ENCODE measurements at regions not wholly inside any gene's neighbourhood (a gene's known extent, or its start where the extent isn't known, plus 50 kb on each side); places are given as distances from the start of the nearest gene placed in this dataset.

GRCh38 chr3:78313332-78313731 lies 1273.4 kb downstream of the ROBO2 start:
- no peak for DNase-seq (ENCODE audit: low spot score)
- H3K4me1 Mint-ChIP-seq (ENCODE audit: low read depth), result no peaks in the 10 kb centered on the region
- no peaks in the 10 kb centered on the region for H3K27me3 Mint-ChIP-seq (ENCODE audit: low read depth)
- no peak for TF ChIP-seq CTCF (IDR thresholded peaks at IDR 0.05)
- no peak overlapping the region for H3K27ac Mint-ChIP-seq (ENCODE audit: unreplicated experiment)
- H3K36me3 Mint-ChIP-seq (ENCODE audit: low read depth), result no peaks in the 10 kb centered on the region
- no peak overlapping the region for H3K4me3 Mint-ChIP-seq (ENCODE audit: unreplicated experiment)
- peaks cover 3% of the 10 kb centered on the region for H3K9me3 Mint-ChIP-seq (ENCODE audit: low read depth)

GRCh38 chr3:78314327-78314726 lies 1274.4 kb downstream of the ROBO2 start:
- H3K4me3 Mint-ChIP-seq (ENCODE audit: unreplicated experiment), result no peak overlapping the region

GRCh38 chr3:78317774-78318173 lies 1277.9 kb downstream of the ROBO2 start:
- H3K27ac Mint-ChIP-seq (ENCODE audit: unreplicated experiment), result no peak overlapping the region
- H3K36me3 Mint-ChIP-seq (ENCODE audit: low read depth), result no peaks in the 10 kb centered on the region
- TF ChIP-seq CTCF (IDR thresholded peaks at IDR 0.05), result no peak
- H3K27me3 Mint-ChIP-seq (ENCODE audit: low read depth), result no peaks in the 10 kb centered on the region
- no peaks in the 10 kb centered on the region for H3K4me1 Mint-ChIP-seq (ENCODE audit: low read depth)
- no peak overlapping the region for H3K4me3 Mint-ChIP-seq (ENCODE audit: unreplicated experiment)
- no peak for DNase-seq (ENCODE audit: low spot score)
- peaks cover 7% of the 10 kb centered on the region for H3K9me3 Mint-ChIP-seq (ENCODE audit: low read depth)

More at GRCh38 chr3:78314327-78314726, 1274.4 kb downstream of the ROBO2 start:
- no peak overlapping the region for H3K27ac Mint-ChIP-seq (ENCODE audit: unreplicated experiment)
- no peaks in the 10 kb centered on the region for H3K27me3 Mint-ChIP-seq (ENCODE audit: low read depth)
- no peak for TF ChIP-seq CTCF (IDR thresholded peaks at IDR 0.05)
- no peaks in the 10 kb centered on the region for H3K36me3 Mint-ChIP-seq (ENCODE audit: low read depth)
- no peaks in the 10 kb centered on the region for H3K4me1 Mint-ChIP-seq (ENCODE audit: low read depth)
- DNase-seq (ENCODE audit: low spot score), result no peak
- peaks cover 5% of the 10 kb centered on the region for H3K9me3 Mint-ChIP-seq (ENCODE audit: low read depth)

GRCh38 chr3:78322780-78323179 lies 1282.9 kb downstream of the ROBO2 start:
- no peak for DNase-seq (ENCODE audit: low spot score)
- peaks cover 5% of the 10 kb centered on the region for H3K27me3 Mint-ChIP-seq (ENCODE audit: low read depth)
- H3K27ac Mint-ChIP-seq (ENCODE audit: unreplicated experiment), result no peak overlapping the region
- no peak overlapping the region for H3K4me3 Mint-ChIP-seq (ENCODE audit: unreplicated experiment)
- H3K4me1 Mint-ChIP-seq (ENCODE audit: low read depth), result no peaks in the 10 kb centered on the region
- H3K9me3 Mint-ChIP-seq (ENCODE audit: low read depth), result peaks cover 4% of the 10 kb centered on the region
- no peaks in the 10 kb centered on the region for H3K36me3 Mint-ChIP-seq (ENCODE audit: low read depth)
- TF ChIP-seq CTCF (IDR thresholded peaks at IDR 0.05), result no peak

GRCh38 chr3:78337801-78338211 lies 1297.9 kb downstream of the ROBO2 start:
- Mint-ChIP-seq H3K27ac (ENCODE audit: unreplicated experiment) (no peak overlapping the region), H3K4me1 (ENCODE audit: low read depth) (peaks cover 25% of the 10 kb centered on the region), H3K36me3 (ENCODE audit: low read depth) (no peaks in the 10 kb centered on the region), H3K9me3 (ENCODE audit: low read depth) (no peaks in the 10 kb centered on the region), H3K4me3 (ENCODE audit: unreplicated experiment) (no peak overlapping the region), H3K27me3 (ENCODE audit: low read depth) (no peaks in the 10 kb centered on the region)
- DNase-seq (ENCODE audit: low spot score), result no peak
- no peak for TF ChIP-seq CTCF (IDR thresholded peaks at IDR 0.05)
